ENCODE measurements at regions not wholly inside any gene's neighbourhood (a gene's known extent, or its start where the extent isn't known, plus 50 kb on each side); places are given as distances from the start of the nearest gene placed in this dataset.

- TF ChIP-seq POLR2A (IDR thresholded peaks at IDR 0.05; ENCODE audit: low read depth, low read length) (no peak), POLR2AphosphoS5 (IDR thresholded peaks at IDR 0.05; ENCODE audit: low read depth, low read length) (no peak), TAF1 (IDR thresholded peaks at IDR 0.05; ENCODE audit: borderline replicate concordance, low read depth, low read length) (no peak)
These were observed 480.0 kb downstream of the RIT2 start for GRCh38 chr18:42635378-42636048.

Measured in GM12892 (cell line).